Tibial nerve (tissue), 3 donors: ENCODE measurements at regions not wholly inside any gene's neighbourhood (a gene's known extent, or its start where the extent isn't known, plus 50 kb on each side); places are given as distances from the start of the nearest gene placed in this dataset.

ENCODE experiments used
- POLR2A ChIP-seq, 2 donors: fragments of 450-650 bp; IDR thresholded peaks; one replicate each; pipeline ENCODE4 v1.6.1; 2017; ENCODE audit warnings: antibody characterized with exemption in 2 of 2, mild to moderate bottlenecking in 2 of 2, moderate library complexity in 2 of 2
- TF ChIP-seq, protein P1 (sequence below), 5 experiments: fragments of 200-600 bp in 3 of 5; fragments of 450-650 bp in 2 of 5; sonication (generic) in 3 of 5; IDR thresholded peaks; one replicate each; pipeline ENCODE4 v1.5.1; 2016 to 2019; ENCODE audit warnings: antibody characterized with exemption in 5 of 5, mild to moderate bottlenecking in 3 of 5, moderate library complexity in 2 of 5

GRCh38 chr2:144151851-144152250 is 368.1 kb downstream of the ZEB2 start:
- TF ChIP-seq, protein P1, sequence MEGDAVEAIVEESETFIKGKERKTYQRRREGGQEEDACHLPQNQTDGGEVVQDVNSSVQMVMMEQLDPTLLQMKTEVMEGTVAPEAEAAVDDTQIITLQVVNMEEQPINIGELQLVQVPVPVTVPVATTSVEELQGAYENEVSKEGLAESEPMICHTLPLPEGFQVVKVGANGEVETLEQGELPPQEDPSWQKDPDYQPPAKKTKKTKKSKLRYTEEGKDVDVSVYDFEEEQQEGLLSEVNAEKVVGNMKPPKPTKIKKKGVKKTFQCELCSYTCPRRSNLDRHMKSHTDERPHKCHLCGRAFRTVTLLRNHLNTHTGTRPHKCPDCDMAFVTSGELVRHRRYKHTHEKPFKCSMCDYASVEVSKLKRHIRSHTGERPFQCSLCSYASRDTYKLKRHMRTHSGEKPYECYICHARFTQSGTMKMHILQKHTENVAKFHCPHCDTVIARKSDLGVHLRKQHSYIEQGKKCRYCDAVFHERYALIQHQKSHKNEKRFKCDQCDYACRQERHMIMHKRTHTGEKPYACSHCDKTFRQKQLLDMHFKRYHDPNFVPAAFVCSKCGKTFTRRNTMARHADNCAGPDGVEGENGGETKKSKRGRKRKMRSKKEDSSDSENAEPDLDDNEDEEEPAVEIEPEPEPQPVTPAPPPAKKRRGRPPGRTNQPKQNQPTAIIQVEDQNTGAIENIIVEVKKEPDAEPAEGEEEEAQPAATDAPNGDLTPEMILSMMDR (IDR thresholded peaks at IDR 0.05), result no peak
- no peak for TF ChIP-seq POLR2A (IDR thresholded peaks at IDR 0.05)
